Iris pigment epithelial cell (primary cell): ENCODE measurements at regions not wholly inside any gene's neighbourhood (a gene's known extent, or its start where the extent isn't known, plus 50 kb on each side); places are given as distances from the start of the nearest gene placed in this dataset.

Experiments used
- DNase-seq: peaks from one replicate; pipeline ENCODE4 v3.0.0-alpha.2; 2011; ENCODE audit warnings: low read depth

DNA sequence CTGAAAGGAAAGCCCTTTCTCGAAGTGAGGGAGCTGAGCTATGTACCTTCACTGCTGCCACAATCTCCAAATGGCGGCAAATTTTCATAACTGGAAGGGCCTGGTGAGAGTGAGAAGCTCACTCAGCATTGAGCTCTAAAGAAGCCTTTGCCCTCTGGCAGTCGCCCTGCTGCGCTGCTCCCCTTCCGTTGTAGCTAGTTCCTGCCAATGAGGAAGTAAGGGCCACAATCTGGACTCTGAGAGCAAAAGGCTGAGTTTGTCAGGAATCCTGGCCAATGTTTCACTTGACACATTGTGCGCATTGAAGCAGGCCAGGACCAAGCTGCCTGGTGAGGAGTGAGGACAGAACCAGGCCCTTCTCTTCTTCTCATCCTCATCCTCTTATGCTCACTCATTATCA, 579.5 kb downstream of the PDCD6IP start:
- DNase-seq = no peak

DNA sequence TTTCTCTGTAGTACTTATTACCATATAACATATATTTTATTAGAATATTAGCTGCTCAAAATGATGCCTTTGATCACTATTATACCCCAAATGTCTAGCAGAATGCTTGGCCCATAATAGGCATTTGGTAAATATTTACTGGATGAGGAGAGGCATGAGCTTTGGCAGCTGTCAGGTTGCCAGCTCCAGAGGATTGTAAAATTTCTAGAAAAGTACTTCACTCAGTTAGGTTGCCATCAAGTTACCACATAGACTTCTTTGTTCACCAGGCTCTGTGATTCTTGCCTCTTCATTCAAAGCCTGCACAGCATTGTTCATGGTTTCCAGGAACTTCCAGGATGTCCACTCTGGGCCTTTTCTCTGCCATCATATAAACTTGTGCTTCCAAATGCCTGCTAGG, 582.8 kb downstream of the PDCD6IP start:
- DNase-seq = no peak

DNA sequence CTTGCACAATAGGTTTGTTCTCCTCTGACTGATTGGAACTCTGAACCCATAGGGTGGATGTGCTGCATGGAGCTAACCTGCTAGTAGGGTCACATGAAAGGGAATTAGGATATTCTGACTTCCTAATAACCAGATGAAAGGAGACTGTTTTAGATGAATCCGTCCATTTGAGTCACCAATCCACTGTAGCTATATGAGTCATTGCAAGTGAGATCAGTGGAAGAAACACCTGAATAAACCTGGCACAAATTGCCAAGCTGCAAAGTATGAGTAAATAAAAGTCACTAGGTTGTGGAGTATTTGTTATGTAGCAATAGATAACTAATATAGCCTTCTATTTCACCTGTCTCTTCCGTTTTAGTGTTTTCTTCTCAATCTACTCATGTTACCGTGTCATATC, 584.4 kb downstream of the PDCD6IP start:
- DNase-seq = peak; percentile 1

DNA sequence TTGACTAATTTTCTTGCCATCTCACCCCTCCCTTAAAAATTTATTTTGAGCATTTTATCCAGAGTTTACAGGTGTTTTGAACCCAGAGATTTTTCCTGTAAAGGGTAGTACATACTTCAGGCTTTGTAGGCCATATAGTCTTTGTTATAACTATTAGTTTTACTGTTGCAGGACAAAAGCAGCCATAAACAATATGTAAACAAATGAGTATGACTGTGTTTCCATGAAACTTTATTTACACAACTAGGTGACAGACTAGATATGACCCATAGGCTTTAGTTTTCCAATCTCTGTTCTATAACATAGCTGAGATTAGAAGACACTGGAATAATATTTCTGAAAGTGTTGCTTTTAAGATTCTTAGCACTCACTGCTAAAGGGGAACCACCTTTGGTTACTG, 587.9 kb downstream of the PDCD6IP start:
- no peak for DNase-seq

DNA sequence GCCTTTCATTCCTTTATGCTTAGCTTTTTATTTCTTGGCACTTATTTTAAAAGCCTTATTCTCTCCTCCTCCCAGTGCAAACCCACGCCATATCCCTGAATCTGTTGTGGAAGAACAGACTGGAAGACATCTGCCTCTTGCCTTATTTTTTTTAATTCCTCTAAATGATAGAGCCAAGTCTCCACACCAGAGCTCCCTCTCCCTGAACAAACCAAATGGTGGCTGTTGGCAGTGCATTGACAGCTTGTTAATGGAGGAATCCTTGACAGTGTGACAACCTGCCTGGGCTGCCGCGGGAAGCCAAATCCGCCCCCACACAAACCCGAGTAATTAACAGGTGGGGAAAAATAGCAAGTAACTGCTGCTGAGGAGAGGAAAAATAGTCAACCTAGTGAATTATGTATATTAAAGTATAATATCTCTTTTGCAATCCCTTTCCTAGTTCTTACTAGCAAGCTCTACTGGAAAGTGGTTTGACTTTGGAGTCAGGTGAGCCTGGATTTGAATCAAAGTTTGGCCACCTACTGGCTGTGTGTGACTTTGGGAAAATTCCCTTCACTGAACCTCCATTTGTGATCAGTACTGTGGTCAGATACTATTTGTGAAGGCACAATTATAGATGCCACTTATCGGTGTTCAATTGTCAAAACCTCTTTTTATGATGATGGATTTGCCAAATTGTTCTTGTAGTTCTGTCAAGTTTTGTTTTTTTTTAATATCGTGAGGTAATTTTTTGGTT, 589.6 kb downstream of the PDCD6IP start:
- no peak for DNase-seq

DNA sequence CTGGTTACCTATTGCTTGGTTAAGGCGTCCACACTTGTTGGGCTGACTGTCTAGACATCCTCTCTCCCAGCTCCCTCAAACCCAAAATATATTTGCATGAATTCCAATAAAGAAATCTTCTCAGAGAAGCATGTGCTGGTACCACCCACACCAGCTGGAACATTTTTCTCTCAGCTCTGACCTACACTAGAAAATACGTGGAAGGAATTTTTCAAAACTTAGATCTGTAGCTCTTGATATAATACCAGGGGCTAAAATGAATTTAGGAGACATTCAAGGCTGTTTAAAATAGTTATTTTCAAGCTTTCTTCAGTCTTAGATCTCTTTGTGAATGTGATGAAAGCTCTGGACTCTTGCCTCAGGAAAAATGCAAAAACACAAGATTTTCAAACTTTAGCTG, 590.4 kb downstream of the PDCD6IP start:
- DNase-seq = no peak

DNA sequence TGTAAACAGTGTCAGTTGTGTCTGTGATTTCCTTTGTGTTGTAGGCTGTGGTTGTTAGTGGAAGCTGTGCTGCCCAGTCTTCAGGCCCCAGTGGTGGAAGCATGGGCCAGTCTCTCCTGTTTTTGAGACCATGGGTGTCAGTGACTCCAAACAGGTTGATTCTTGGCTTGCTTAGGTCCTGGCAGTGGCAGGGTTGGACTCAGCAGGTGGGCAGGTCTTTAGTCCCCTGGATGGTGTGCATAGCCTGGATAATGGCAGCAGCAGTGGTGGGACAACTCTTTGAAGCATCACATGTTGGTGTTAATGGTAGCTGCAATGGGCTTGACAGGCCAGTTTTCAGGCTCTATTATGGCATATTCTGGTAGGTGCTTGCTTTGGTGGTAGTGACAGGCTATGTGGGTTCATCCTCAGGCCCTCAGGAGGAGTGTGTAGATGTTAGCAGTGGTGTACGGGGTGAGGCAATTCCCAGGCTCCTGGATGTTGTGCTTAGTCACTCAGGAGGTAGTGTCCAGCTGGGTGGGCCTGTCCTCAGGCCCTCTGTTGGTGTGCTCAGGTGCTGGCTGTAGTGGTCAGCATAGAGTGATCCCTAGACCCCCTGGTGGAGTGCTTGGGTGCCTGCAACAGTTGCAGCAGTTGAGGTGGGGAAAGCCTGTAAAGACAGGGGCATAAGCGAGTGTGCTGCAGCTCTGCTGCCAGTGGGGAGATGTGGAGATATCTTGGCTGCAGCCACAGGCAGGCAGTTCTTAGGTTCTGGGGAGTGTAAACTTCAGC, 596.7 kb downstream of the PDCD6IP start:
- DNase-seq = no peak

DNA sequence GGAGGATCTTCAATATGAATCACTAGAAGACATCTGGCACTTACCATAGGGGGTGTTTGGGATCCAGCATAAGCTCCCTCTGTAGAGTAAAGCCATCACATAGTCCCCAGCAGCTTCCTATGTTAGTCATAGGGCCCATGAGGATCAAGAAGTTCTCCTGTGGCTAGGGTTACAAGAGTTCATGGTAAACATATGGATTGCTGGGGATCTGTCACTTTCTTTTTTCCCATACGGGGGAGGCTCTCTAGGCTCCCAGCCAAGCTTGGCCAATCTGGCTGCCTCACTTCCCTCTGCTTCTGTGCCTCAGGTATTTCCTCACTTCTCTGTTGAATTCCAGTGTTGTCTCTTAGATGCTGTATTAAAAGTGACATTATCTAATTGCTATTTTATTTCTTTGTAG, 597.9 kb downstream of the PDCD6IP start:
- no peak for DNase-seq

DNA sequence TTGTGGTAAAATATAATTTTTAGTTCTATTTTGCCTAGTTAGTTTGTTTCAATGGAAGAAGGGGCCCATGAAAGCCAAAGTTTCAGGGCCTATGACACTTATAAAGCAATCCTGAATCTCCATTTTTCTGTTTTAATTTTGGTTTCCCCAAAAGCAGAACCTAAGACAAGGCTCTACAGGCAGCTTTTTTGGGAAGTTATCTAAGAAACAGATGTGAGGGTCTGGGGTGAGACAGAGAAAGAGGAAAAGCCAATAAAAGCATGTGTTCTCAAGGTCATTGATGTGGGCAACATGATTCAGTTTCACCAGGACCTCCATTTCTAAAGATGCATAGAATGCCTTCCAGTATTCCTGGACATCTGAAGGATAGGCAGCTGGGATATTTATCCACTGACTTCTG, 598.5 kb downstream of the PDCD6IP start:
- no peak for DNase-seq

DNA sequence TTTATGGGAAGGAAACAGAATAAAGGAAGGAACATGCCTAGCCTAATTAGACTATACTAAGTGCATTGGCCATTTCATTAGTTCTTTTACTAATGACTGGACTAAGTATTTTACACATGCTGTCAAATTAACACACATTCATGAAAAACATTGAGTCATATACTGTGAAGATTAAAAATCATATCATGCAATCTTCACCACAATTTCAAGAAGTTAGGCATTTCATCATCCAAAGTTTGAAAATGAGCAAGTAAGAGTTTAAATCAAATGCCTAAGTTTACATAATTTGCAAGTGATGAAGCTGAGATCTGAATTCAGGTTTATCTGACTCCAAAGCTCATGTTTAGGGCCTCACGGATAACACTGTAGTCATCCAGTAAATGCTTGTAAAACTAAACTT, 601.0 kb downstream of the PDCD6IP start:
- DNase-seq = no peak

DNA sequence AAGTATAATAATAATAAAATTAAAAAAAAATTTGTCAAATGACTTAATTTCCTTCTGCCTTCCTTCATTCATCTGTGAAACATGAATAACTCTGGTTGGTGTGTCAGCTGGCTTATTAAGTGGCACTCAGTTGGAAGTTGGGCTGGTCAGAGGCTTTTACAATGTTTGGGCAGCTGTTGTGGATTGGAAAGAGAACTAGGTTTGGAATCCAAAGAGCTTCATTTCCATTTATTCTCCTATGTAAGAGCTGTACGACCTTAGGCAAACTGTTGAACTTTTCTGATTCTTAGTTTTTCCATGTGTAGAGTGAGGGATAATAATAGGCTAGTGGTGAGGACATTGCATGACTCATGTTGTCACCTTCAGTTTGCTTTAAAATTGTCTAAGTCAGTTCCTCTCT, 606.7 kb downstream of the PDCD6IP start:
- DNase-seq = no peak

DNA sequence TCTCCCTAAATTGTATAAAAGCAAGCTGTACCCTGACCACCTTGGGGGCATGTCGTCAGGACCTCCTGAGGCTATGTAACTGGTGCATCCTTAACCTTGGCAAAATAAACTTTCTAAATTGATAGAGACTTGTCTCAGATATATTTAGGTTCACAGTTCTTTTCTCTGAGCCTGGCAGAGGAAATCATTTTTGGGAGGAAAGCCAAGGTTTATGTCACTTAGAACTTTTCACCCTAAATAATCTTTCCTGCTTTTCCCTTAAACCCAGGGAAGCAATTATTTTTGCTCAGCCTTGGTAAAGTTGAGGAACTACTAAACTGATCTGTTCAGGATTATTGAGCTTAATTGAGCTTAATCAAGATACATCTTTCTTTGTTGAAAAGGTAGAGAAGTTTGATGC, 608.9 kb downstream of the PDCD6IP start:
- no peak for DNase-seq

DNA sequence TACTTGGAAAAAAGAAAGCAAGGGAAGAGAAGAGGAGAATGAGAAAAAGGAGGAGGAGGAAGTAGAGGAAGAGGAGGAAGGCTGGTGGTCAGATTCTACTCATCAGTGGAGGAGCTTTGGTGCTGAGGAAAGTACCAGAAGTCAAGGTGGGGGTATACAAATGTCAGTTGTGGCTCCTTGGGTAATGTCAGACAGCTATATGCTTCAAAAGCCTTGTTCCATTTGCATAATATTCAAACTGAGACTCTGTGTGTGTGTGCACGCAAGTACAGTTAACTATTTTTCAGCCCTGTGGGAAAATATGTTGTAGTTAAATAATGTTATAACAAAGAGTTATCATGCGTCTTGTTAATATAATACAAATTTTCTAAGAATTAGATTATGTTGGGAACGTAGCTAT, 609.7 kb downstream of the PDCD6IP start:
- no peak for DNase-seq

DNA sequence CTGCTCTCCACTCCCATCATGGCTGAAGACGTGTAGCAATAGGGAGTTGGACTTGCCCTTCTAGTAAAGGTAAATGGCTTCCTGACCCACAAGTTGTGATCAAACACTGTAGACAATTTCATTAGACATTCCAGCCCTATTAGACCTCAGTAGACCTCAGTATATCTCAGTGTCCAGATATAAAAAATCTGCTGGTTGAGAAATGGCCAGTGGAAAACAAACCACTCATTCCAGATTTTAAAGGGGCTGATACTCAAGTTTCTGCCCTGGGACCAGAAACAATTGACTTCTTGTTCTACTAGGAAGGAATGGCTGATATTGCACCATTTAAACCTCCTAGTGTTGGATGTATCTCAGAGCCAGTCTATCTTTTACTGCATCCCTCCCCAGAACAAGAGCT, 613.2 kb downstream of the PDCD6IP start:
- no peak for DNase-seq

DNA sequence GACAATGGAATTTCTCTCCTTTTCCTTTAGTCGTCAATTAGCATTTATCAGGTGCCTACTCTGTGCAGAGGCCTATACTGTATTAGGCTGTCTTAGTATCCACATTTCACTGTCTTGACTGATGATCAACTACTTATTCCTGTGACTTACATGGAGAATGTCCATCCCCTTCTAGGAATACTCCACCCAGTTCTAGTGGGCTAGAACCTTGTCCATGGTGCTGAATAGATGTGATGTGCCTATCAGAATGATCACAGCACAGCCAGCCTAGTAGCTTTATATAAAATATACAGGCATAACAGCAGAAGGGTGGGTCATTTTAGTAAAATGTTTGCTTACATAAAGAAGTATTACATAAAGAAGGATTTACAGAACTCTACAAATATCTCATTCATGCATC, 621.4 kb downstream of the PDCD6IP start:
- no peak for DNase-seq

DNA sequence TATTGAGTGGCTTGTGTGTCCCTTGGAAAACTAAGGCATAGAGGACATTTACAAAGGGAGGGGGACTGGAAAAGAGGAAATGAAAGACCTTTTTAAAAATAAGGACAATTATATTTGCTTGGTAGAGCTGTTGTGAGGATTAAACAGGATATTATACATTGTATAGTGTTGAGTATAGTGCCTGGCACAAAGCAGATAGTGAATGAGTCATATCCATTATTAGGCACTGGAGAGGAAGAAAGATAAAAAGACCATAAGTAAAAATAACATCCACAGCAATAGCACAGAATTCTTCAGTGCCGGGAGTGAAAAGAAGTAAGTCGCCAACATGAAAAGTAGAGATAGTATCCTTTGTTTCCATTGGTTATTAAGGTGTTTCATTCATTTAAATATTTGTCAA, 623.3 kb downstream of the PDCD6IP start:
- DNase-seq = no peak

DNA sequence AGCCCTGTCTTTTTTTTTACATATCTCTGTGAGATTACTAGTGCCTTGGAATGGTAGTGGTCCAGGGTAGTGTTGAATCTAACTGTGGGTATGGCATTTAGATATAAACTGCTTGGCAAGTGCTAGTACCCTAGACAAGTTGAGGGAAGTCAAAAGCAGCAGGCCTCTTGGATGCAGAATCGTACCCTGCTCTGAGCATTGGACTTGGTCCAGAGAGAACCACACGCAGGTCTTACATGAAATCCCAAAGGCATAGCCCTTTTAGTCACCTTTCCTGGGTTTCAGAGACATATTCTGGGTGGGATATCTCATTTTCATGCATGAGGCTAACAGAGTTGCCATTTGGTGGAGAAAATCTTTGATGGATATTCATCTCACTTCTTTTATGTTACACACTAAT, 641.4 kb downstream of the PDCD6IP start:
- DNase-seq = no peak

DNA sequence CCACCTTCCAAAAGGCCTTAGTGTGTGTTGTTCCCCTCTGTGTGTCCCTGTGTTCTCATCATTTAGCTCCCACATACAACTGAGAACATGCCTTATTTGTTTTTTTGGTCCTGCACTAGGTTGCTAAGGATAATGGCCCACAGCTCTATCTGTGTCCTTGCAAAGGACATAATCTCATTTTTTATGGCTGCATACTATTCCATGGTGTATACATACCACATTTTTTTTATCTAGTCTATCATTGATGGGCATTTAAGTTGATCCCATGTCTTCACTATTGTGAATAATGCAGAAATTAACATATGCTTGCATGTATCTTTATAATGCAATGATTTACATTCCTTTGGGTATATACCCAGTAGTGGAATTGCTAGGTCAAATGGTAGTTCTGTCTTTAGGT, 645.7 kb downstream of the PDCD6IP start:
- no peak for DNase-seq

DNA sequence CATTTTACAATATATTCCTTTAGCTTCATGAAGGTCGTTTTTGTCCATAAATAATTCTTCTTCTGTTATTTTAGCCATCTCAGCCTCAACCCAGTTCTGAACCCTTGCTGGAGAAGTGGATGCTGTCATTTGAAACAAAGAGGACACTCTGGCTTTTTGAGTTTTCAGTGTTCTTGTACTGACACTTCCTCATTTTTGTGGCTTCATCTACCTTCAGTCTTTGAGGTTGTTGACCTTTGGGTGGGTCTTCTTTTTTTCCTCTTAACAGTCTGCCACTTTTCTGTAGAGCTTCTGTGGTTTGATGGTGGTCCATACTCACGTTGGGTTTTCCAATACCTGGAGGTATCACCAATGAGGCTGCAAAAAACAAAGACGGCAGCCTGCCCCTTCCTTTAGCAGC, 650.9 kb downstream of the PDCD6IP start:
- no peak for DNase-seq

DNA sequence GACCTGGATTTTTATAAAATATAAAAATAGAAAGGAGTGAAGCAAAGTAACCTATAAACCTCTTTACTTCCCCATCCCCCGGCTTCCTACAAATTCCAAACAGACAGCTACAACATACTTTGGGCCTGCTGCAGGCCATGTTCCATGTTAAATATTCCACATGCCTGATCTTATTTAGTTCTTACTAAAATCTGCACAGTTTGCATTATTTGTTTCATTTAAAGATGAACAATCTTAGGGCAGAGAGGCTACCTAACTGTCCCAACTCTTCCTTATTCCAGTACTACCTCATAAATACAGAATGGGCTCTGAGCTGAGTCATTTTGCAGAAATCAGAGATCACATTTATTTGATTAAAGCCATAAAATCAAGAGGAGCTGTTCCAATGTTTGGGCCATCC, 665.0 kb downstream of the PDCD6IP start:
- no peak for DNase-seq

DNA sequence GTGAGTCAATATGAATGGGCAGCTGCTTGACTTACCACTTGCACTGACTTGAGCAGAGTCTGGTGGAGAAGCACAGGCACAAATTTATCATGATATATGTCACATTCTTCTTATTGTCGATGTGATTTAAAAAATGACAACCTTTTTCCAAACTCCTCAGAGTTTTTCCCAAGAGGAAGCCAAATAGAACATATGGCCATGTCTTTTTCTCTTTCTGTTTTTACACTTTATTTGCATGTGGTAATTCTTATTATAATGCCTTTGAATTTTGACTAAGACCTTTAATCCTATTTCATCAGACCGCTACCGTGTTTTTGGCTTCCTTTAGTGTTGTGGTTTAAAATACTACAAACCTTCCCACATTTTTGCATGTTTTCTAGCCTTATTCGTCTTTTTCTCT, 666.2 kb downstream of the PDCD6IP start:
- no peak for DNase-seq

DNA sequence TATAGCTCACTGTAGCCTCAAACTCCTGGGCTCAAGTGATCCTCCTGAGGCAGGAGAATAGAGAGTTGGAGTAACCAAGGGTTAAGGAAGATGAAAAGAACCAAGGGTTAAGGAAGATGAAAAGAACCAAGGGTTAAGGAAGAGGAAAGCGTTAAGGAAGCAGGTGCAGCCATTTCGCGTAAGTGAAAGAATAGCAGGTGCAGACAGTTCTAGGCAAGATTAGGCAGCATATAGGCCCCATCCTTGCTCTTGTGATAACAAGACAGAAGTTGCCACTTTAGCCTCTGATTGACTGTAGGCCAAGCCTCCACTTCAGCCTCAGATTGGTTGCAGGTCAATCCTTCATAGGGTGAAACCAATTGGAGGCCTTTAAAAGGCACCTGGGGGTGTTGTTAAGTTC, 677.4 kb downstream of the PDCD6IP start:
- DNase-seq = no peak

DNA sequence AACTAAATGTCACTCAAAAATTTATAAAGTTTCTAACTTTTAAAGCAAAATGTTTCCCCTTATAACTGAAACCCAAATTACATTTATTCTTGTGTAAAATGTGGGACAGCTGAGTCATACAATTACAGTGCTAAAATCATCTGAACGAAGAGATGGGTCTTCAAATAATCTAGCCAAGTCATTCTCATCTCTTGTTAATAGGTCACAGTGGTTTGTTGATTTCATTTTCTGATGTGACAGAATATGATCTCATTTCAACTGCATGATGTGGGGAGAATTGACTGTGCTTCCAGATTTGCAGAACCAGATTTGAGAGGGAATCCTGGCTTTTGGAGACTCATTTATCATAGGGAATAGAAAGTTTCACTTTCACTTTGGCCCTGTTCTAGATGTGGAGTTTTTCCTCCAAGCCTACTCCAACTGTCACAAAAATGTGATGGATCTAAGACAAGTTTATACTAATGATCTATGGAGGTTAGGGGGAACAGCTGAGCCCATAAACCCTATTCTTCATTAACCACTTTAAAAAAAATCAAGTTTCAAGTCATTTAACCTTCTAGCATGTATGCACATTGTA, 685.0 kb downstream of the PDCD6IP start:
- DNase-seq = no peak

DNA sequence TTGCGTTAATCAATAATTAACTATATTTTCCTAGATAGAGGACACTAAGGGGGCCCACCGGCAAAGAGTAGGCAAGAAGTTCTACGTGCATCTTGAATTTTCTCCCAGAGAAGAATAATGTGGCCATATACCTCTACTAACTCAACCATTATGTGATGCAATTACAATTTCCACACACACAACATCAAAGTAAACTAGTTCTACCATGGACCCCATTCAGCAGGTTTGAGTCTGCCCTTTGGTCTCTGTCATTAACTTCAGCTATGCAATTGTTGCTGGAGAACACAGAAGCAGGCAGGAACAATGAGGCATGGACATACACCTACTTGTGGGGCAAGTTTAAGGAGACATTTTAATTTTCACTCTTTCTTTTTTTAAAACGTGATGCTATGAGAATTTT, 705.9 kb downstream of the PDCD6IP start:
- no peak for DNase-seq
